RWPE2 (cell line): ENCODE measurements at regions not wholly inside any gene's neighbourhood (a gene's known extent, or its start where the extent isn't known, plus 50 kb on each side); places are given as distances from the start of the nearest gene placed in this dataset.

ENCODE experiments used
- ATAC-seq: fragments of 200-7000 bp; cut with Tn5 transposase; 3 replicates; pipeline ENCODE4 v1.9.1; 2021; ENCODE audit warnings: low read depth
- DNase-seq: peaks from one replicate; pipeline ENCODE4 v3.0.0-alpha.2; 2020; ENCODE audit warnings: low spot score
- H3K27ac ChIP-seq: fragments of 450-650 bp; 2 replicates; pipeline ENCODE4 v1.5.1; 2017; ENCODE audit warnings: mild to moderate bottlenecking; ENCODE audit not compliant: poor library complexity, severe bottlenecking
- H3K27me3 ChIP-seq: fragments of 250-450 bp; sonication (Bioruptor Pico); 2 replicates; pipeline ENCODE4 v1.5.1; 2021; ENCODE audit warnings: mild to moderate bottlenecking, moderate library complexity; ENCODE audit not compliant: insufficient read depth, poor library complexity, severe bottlenecking
- H3K36me3 ChIP-seq: fragments of 250-450 bp; sonication (Bioruptor Pico); 2 replicates; pipeline ENCODE4 v1.5.1; 2020; ENCODE audit warnings: low read depth, mild to moderate bottlenecking, moderate library complexity
- H3K4me1 ChIP-seq: fragments of 250-450 bp; sonication (Bioruptor Pico); 2 replicates; pipeline ENCODE4 v1.5.1; 2021; ENCODE audit warnings: mild to moderate bottlenecking, moderate library complexity; ENCODE audit not compliant: insufficient read depth, poor library complexity, severe bottlenecking
- H3K4me3 ChIP-seq: fragments of 250-450 bp; sonication (Bioruptor Pico); 2 replicates; pipeline ENCODE4 v1.5.1; 2021; ENCODE audit warnings: mild to moderate bottlenecking, moderate library complexity; ENCODE audit not compliant: severe bottlenecking
- H3K9me3 ChIP-seq: fragments of 250-450 bp; sonication (Bioruptor Pico); 2 replicates; pipeline ENCODE4 v1.5.1; 2021; ENCODE audit warnings: mild to moderate bottlenecking, moderate library complexity; ENCODE audit not compliant: severe bottlenecking
- CTCF ChIP-seq: fragments of 450-650 bp; IDR thresholded peaks from one replicate; pipeline ENCODE4 v1.5.1; 2017; ENCODE audit warnings: mild to moderate bottlenecking, moderate library complexity; ENCODE audit not compliant: poor library complexity, severe bottlenecking

GRCh38 chr5:135691044-135691443 is 112.3 kb upstream of the CXCL14 start:
- no peak for DNase-seq
- ATAC-seq: no peak
- TF ChIP-seq CTCF: no peak
- Histone ChIP-seq H3K4me1 (peaks cover 21% of the 10 kb centered on the region), H3K4me3 (no peak overlapping the region), H3K27ac (no peak overlapping the region), H3K9me3 (no peaks in the 10 kb centered on the region), H3K36me3 (no peaks in the 10 kb centered on the region), H3K27me3 (no peaks in the 10 kb centered on the region)

GRCh38 chr5:135690466-135690865 is 111.7 kb upstream of the CXCL14 start:
- TF ChIP-seq CTCF: no peak
- Histone ChIP-seq H3K4me1 (peaks cover 21% of the 10 kb centered on the region), H3K36me3 (no peaks in the 10 kb centered on the region), H3K9me3 (no peaks in the 10 kb centered on the region), H3K4me3 (no peak overlapping the region), H3K27ac (no peak overlapping the region), H3K27me3 (no peaks in the 10 kb centered on the region)
- ATAC-seq (no peak), DNase-seq (no peak)

- Histone ChIP-seq H3K9me3 (no peaks in the 10 kb centered on the region), H3K27me3 (no peaks in the 10 kb centered on the region), H3K4me1 (peaks cover 21% of the 10 kb centered on the region), H3K4me3 (no peak overlapping the region), H3K36me3 (no peaks in the 10 kb centered on the region), H3K27ac (no peak overlapping the region)
- ATAC-seq (no peak), DNase-seq (no peak)
- no peak for TF ChIP-seq CTCF
Observed at GRCh38 chr5:135689506-135689905, 110.7 kb upstream of the CXCL14 start.

- Histone ChIP-seq H3K9me3 (no peaks in the 10 kb centered on the region), H3K4me1 (peaks cover 11% of the 10 kb centered on the region), H3K27me3 (no peaks in the 10 kb centered on the region), H3K36me3 (no peaks in the 10 kb centered on the region), H3K4me3 (no peak overlapping the region), H3K27ac (no peak overlapping the region)
- TF ChIP-seq CTCF: no peak
- no peak for DNase-seq
- ATAC-seq: no peak
Observed at GRCh38 chr5:135688385-135688784, 109.6 kb upstream of the CXCL14 start.

DNA sequence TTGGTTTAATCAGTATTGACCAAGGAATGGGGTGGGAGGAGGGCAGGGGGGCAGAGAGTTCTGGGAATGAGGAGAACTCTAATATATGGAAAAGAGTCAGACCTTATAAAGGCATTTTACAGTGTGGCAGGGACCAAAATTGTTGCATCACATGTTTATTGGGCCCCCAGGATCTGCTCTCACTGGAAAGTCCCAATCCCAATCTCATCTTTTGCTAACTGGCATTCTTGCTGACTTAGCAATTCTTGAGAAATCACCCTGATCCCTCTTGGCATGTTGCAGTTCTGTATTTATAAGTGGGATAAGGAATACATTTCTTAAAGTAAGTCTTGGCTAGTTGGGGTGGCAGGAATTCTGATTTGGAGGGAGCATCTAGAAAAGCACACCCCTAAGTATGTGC is 104.4 kb upstream of the CXCL14 start:
- Histone ChIP-seq H3K9me3 (no peaks in the 10 kb centered on the region), H3K4me1 (no peaks in the 10 kb centered on the region), H3K27me3 (no peaks in the 10 kb centered on the region), H3K27ac (no peak overlapping the region), H3K4me3 (no peak overlapping the region), H3K36me3 (no peaks in the 10 kb centered on the region)
- DNase-seq: no peak
- no peak for ATAC-seq
- no peak for TF ChIP-seq CTCF
